Muscle of leg (tissue), 3 donors: ENCODE measurements at regions not wholly inside any gene's neighbourhood (a gene's known extent, or its start where the extent isn't known, plus 50 kb on each side); places are given as distances from the start of the nearest gene placed in this dataset.
A peak's percentile ranks its signal among the peaks of the same experiment; 100 is the strongest.
"Not testable (repeated sequence)": the region's sequence is repeated elsewhere in the genome, so short reads cannot be mapped to it uniquely, and the experiment has no call there.

Experiments used
- DNase-seq: peaks from one replicate; pipeline ENCODE4 v3.0.0; 2013
- H3K27ac ChIP-seq: one replicate; pipeline ENCODE4 v1.5.1; 2013; ENCODE audit warnings: mild to moderate bottlenecking, low read length, control low read depth
- H3K27me3 ChIP-seq: one replicate; pipeline ENCODE4 v1.6.1; 2013; ENCODE audit warnings: low read length; ENCODE audit not compliant: control insufficient read depth, insufficient read depth
- H3K36me3 ChIP-seq: one replicate; pipeline ENCODE4 v1.6.1; 2013; ENCODE audit warnings: low read length; ENCODE audit not compliant: control insufficient read depth, insufficient read depth
- H3K4me1 ChIP-seq: one replicate; pipeline ENCODE4 v1.6.1; 2013; ENCODE audit warnings: low read length; ENCODE audit not compliant: control insufficient read depth, insufficient read depth
- H3K4me3 ChIP-seq: one replicate; pipeline ENCODE4 v1.5.1; 2013; ENCODE audit warnings: low read length, control low read depth
- H3K9me3 ChIP-seq: replicated peaks from 2 replicates; pipeline ENCODE4 v1.6.1; 2013; ENCODE audit warnings: low read depth, low read length; ENCODE audit not compliant: control insufficient read depth
- WGBS: methylation state at CpG from one replicate; pipeline ENCODE4 v1.1.5; 2013; ENCODE audit warnings: missing lambda C conversion rate; ENCODE audit not compliant: insufficient coverage; 5-methylcytosine and 5-hydroxymethylcytosine counted together

GRCh38 chr5:40356248-40356647 lies 323.5 kb upstream of the PTGER4 start:
- no peaks in the 10 kb centered on the region for H3K36me3 ChIP-seq
- no peak overlapping the region for H3K27ac ChIP-seq

GRCh38 chr5:40355846-40356245 lies 323.9 kb upstream of the PTGER4 start:
- Histone ChIP-seq H3K4me1 (no peaks in the 10 kb centered on the region), H3K4me3 (no peak overlapping the region), H3K9me3 (no peaks in the 10 kb centered on the region), H3K36me3 (no peaks in the 10 kb centered on the region), H3K27me3 (no peaks in the 10 kb centered on the region), H3K27ac (no peak overlapping the region)
- WGBS = no CpG with 5 or more reads among the region's 4 CpGs
- DNase-seq = no peak

More at GRCh38 chr5:40356248-40356647, 323.5 kb upstream of the PTGER4 start:
- DNase-seq = peak; percentile 45
- Histone ChIP-seq H3K4me3 (no peak overlapping the region), H3K9me3 (no peaks in the 10 kb centered on the region), H3K27me3 (no peaks in the 10 kb centered on the region), H3K4me1 (no peaks in the 10 kb centered on the region)
- no CpG with 5 or more reads among the region's 1 CpG for WGBS

- Histone ChIP-seq H3K4me3 (no peak overlapping the region), H3K4me1 (no peaks in the 10 kb centered on the region), H3K27me3 (no peaks in the 10 kb centered on the region), H3K36me3 (no peaks in the 10 kb centered on the region), H3K9me3 (no peaks in the 10 kb centered on the region), H3K27ac (no peak overlapping the region)
- no peak for DNase-seq
- WGBS = 82% methylated on average over 5 of the region's 6 CpGs
Measured at GRCh38 chr5:40355181-40355580, 324.5 kb upstream of the PTGER4 start.

DNA sequence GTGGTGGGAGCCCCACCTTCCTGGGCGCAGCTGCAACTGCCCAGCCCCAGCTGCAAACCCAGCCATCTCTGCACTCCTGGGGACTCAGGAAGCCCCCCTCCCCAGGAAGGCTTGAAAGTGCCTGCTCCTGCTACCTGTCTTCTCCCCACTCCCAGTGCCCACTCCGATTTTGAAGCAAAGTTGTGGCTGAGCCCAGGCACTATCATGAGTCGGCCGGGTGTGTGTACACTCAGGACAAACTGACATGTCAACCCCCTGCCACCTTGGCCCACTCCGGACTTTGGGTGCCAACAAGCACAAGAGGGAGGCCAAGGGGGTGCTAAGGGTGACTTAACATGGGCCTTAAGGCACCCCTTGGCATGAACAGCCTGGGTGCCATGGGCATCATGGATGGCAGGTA lies 325.5 kb upstream of the PTGER4 start:
- whole genome bisulfite sequencing = 100% methylated on average over 5 of the region's 5 CpGs
- H3K4me1 ChIP-seq = no peaks in the 10 kb centered on the region
- no peak overlapping the region for H3K27ac ChIP-seq
- DNase-seq = no peak
- no peaks in the 10 kb centered on the region for H3K36me3 ChIP-seq
- no peaks in the 10 kb centered on the region for H3K9me3 ChIP-seq
- no peaks in the 10 kb centered on the region for H3K27me3 ChIP-seq
- H3K4me3 ChIP-seq = no peak overlapping the region

GRCh38 chr5:40353442-40353841 lies 326.3 kb upstream of the PTGER4 start:
- DNase-seq = no peak
- Histone ChIP-seq H3K4me1 (no peaks in the 10 kb centered on the region), H3K27me3 (no peaks in the 10 kb centered on the region), H3K9me3 (no peaks in the 10 kb centered on the region), H3K4me3 (no peak overlapping the region), H3K27ac (no peak overlapping the region), H3K36me3 (no peaks in the 10 kb centered on the region)
- WGBS = 100% methylated on average over 1 of the region's 3 CpGs

- H3K36me3 ChIP-seq = no peaks in the 10 kb centered on the region
- H3K4me3 ChIP-seq = no peak overlapping the region
- no peak overlapping the region for H3K27ac ChIP-seq
- WGBS = 97% methylated on average over 5 of the region's 10 CpGs
- no peaks in the 10 kb centered on the region for H3K27me3 ChIP-seq
- H3K9me3 ChIP-seq = no peaks in the 10 kb centered on the region
- DNase-seq = no peak
- H3K4me1 ChIP-seq = no peaks in the 10 kb centered on the region
Measured at GRCh38 chr5:40347981-40348725, 331.6 kb upstream of the PTGER4 start.

DNA sequence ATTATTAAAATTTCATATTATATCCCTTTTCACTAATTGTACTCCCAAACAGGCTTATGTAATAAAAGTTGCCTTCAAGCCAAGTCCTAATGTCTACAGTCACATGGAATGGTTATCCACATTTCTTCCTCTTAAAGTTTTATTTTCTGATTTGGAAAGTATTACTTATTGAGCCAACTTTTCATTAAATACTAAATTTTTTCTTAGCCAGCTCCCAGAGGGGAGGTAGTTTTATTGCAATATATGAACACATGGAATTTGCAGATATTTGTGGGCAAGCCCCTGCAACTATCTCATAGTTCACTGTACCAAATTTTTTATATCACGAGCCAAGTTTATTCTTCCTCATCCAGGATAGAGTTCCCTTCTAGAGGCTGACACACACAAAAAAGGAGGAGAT lies 332.8 kb upstream of the PTGER4 start:
- Histone ChIP-seq H3K27ac (no peak overlapping the region), H3K36me3 (no peaks in the 10 kb centered on the region), H3K4me1 (no peaks in the 10 kb centered on the region), H3K27me3 (no peaks in the 10 kb centered on the region), H3K4me3 (no peak overlapping the region), H3K9me3 (no peaks in the 10 kb centered on the region)
- WGBS = no CpG with 5 or more reads among the region's 1 CpG
- DNase-seq = peak; percentile 83

GRCh38 chr5:40338434-40338833 lies 341.3 kb upstream of the PTGER4 start:
- not testable (repeated sequence) for H3K36me3 ChIP-seq, DNase-seq, H3K9me3 ChIP-seq, H3K27ac ChIP-seq, H3K4me3 ChIP-seq, H3K27me3 ChIP-seq, H3K4me1 ChIP-seq
- 76% methylated on average over 2 of the region's 3 CpGs for WGBS

GRCh38 chr5:40334242-40334635 lies 345.5 kb upstream of the PTGER4 start:
- H3K4me3 ChIP-seq = no peak overlapping the region
- WGBS = no CpG with 5 or more reads among the region's 1 CpG
- no peak for DNase-seq
- no peak overlapping the region for H3K27ac ChIP-seq
- no peaks in the 10 kb centered on the region for H3K27me3 ChIP-seq
- H3K4me1 ChIP-seq = no peaks in the 10 kb centered on the region
- no peaks in the 10 kb centered on the region for H3K36me3 ChIP-seq
- no peaks in the 10 kb centered on the region for H3K9me3 ChIP-seq

DNA sequence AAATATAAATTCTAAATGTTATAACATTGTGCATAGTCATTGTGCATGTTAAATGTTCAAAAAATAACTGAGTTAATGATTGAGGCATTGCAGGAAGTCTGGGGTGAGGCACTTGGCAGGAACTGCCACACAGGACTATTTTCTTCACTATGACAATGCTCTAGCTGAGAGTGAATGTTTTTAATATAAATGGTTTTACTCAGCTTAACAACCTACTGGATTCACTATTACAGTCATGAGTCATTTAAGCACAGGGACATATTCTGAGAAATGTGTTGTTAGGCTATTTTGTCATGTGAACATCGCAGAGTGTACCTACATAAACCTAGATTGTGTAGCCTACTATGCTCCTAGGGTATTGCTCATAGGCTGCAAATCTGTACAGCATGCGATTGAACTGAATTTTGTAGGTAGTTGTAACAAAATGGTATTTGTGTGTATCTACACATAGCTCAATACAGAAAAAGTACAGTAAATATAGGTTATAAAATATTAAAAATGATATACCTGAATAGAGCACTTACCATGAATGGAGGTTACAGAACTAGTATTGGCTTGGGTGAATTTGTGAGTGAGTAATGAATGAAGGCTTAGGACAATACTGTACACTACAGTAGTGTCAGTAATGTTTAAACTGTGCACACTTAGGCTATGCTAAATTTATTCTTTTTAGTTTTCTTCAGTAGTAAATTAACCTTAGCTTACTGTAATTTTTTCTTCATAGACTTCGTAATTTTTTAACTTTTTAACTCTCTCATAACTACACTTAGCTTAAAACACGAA lies 346.1 kb upstream of the PTGER4 start:
- Histone ChIP-seq H3K9me3 (no peaks in the 10 kb centered on the region), H3K27ac (no peak overlapping the region), H3K27me3 (no peaks in the 10 kb centered on the region), H3K4me1 (no peaks in the 10 kb centered on the region), H3K36me3 (no peaks in the 10 kb centered on the region), H3K4me3 (no peak overlapping the region)
- WGBS = no CpG with 5 or more reads among the region's 4 CpGs
- no peak for DNase-seq
